ENCODE measurements at regions not wholly inside any gene's neighbourhood (a gene's known extent, or its start where the extent isn't known, plus 50 kb on each side); places are given as distances from the start of the nearest gene placed in this dataset.

DNA sequence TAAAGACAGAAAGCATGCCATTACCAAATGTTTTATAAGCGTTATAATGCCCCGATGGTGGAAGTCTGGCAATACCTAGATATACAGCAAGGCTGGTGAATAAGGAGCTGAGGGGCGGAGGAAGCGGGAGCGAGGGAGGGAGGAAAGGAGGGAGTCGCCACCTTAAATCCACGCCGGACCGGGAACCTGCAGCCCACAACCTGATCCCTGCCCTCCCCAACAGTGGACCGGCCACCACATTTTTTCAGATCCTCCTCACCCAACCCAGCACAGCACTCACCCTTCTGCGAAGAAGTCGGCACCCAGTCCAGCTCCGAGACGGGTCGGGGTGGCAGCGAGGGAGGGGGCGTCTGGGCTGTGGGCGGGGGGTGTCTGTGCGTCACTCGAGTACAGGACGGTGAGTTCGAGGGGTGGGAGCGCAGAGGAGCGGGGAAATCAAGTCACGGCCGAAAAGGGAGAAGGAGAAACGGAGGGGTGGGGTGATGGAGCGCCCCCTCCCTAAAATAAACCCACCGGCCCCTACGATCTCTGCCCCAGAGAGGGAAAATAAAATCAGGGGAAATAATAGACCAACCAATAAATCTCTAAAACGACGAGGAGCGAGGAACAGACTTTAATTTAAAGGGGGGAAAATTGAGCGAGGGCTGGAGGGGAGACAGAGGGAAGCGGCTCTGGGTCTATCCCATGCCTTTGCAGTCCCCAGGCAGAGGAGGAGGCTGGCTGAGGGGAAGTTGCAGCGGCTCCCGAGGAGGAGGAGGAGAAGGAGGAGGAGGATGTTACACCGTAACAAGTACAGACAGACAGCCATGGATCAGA, 96.5 kb upstream of the SERTAD2 start (continued):
- TF ChIP-seq, protein P1, sequence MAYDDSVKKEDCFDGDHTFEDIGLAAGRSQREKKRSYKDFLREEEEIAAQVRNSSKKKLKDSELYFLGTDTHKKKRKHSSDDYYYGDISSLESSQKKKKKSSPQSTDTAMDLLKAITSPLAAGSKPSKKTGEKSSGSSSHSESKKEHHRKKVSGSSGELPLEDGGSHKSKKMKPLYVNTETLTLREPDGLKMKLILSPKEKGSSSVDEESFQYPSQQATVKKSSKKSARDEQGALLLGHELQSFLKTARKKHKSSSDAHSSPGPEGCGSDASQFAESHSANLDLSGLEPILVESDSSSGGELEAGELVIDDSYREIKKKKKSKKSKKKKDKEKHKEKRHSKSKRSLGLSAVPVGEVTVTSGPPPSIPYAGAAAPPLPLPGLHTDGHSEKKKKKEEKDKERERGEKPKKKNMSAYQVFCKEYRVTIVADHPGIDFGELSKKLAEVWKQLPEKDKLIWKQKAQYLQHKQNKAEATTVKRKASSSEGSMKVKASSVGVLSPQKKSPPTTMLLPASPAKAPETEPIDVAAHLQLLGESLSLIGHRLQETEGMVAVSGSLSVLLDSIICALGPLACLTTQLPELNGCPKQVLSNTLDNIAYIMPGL (CRISPR knock-in tag; IDR thresholded peaks at IDR 0.05; ENCODE audit: borderline replicate concordance in 1 of 2, low read depth in 1 of 2) = peak in 1 of 2 experiments; percentile 74; a peak in 3 of 4 replicates
- TF ChIP-seq MYC (CRISPR knock-in tag; IDR thresholded peaks at IDR 0.05; ENCODE audit: borderline replicate concordance) (0 out of 2 replicates have a peak, but pooled peaks have one; percentile 39), PCBP2 (optimal IDR thresholded peaks at IDR 0.05; ENCODE audit: low read depth, low read length, poor library complexity, severe bottlenecking) (peak; percentile 42), BRD4 (CRISPR knock-in tag; IDR thresholded peaks at IDR 0.05) (peak; percentile 53; the same call in 1 of the 2 replicates), ZNF788 (CRISPR knock-in tag; IDR thresholded peaks at IDR 0.05; ENCODE audit: borderline replicate concordance) (no peak)
- TF ChIP-seq, protein P2, sequence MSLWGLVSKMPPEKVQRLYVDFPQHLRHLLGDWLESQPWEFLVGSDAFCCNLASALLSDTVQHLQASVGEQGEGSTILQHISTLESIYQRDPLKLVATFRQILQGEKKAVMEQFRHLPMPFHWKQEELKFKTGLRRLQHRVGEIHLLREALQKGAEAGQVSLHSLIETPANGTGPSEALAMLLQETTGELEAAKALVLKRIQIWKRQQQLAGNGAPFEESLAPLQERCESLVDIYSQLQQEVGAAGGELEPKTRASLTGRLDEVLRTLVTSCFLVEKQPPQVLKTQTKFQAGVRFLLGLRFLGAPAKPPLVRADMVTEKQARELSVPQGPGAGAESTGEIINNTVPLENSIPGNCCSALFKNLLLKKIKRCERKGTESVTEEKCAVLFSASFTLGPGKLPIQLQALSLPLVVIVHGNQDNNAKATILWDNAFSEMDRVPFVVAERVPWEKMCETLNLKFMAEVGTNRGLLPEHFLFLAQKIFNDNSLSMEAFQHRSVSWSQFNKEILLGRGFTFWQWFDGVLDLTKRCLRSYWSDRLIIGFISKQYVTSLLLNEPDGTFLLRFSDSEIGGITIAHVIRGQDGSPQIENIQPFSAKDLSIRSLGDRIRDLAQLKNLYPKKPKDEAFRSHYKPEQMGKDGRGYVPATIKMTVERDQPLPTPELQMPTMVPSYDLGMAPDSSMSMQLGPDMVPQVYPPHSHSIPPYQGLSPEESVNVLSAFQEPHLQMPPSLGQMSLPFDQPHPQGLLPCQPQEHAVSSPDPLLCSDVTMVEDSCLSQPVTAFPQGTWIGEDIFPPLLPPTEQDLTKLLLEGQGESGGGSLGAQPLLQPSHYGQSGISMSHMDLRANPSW (CRISPR knock-in tag; IDR thresholded peaks at IDR 0.05; ENCODE audit: borderline replicate concordance) = no peak

Data from HepG2 (cell line).